BLaER1 (cell line): ENCODE measurements at regions not wholly inside any gene's neighbourhood (a gene's known extent, or its start where the extent isn't known, plus 50 kb on each side); places are given as distances from the start of the nearest gene placed in this dataset.
"Not testable (repeated sequence)": the region's sequence is repeated elsewhere in the genome, so short reads cannot be mapped to it uniquely, and the experiment has no call there.

Experiments used
- H3K27ac ChIP-seq: shearing (Covaris generic); formaldehyde crosslinking; 2 replicates; pipeline ENCODE4 v1.8.1; 2022
- H3K27me3 ChIP-seq: shearing (Covaris generic); formaldehyde crosslinking; 2 replicates; pipeline ENCODE4 v1.8.1; 2022
- H3K36me3 ChIP-seq: shearing (Covaris generic); formaldehyde crosslinking; 2 replicates; pipeline ENCODE4 v1.8.1; 2022
- H3K4me1 ChIP-seq: shearing (Covaris generic); formaldehyde crosslinking; 2 replicates; pipeline ENCODE4 v1.8.1; 2022
- H3K4me2 ChIP-seq: shearing (Covaris generic); formaldehyde crosslinking; 2 replicates; pipeline ENCODE4 v1.8.1; 2022
- H3K4me3 ChIP-seq: shearing (Covaris generic); formaldehyde crosslinking; 2 replicates; pipeline ENCODE4 v1.8.1; 2022
- H3K9ac ChIP-seq: shearing (Covaris generic); formaldehyde crosslinking; 2 replicates; pipeline ENCODE4 v1.8.1; 2022
- H3K9me3 ChIP-seq: shearing (Covaris generic); formaldehyde crosslinking; 2 replicates; pipeline ENCODE4 v1.8.1; 2022
- H4K20me1 ChIP-seq: shearing (Covaris generic); formaldehyde crosslinking; 2 replicates; pipeline ENCODE4 v1.8.1; 2022
- Cebpa-rat ChIP-seq: shearing (Covaris generic); IDR thresholded peaks from 2 replicates; pipeline ENCODE4 v1.8.1; 2022

- no peak overlapping the region for H3K4me3 ChIP-seq
- H3K9me3 ChIP-seq, result no peaks in the 10 kb centered on the region
- H3K27me3 ChIP-seq, result no peaks in the 10 kb centered on the region
- H3K27ac ChIP-seq, result no peak overlapping the region
- no peak overlapping the region for H3K9ac ChIP-seq
- no peak overlapping the region for H3K4me2 ChIP-seq
- H4K20me1 ChIP-seq, result no peaks in the 10 kb centered on the region
- TF ChIP-seq Cebpa-rat, result no peak
- H3K4me1 ChIP-seq, result no peaks in the 10 kb centered on the region
- H3K36me3 ChIP-seq, result no peaks in the 10 kb centered on the region
These were observed 472.4 kb upstream of the UBE2E2 start for GRCh38 chr3:22730701-22731100.

GRCh38 chr3:22731901-22732300 lies 471.2 kb upstream of the UBE2E2 start:
- no peak overlapping the region for H3K27ac ChIP-seq
- no peak for TF ChIP-seq Cebpa-rat
- H4K20me1 ChIP-seq, result no peaks in the 10 kb centered on the region
- no peak overlapping the region for H3K9ac ChIP-seq
- no peak overlapping the region for H3K4me3 ChIP-seq
- no peaks in the 10 kb centered on the region for H3K27me3 ChIP-seq
- no peaks in the 10 kb centered on the region for H3K36me3 ChIP-seq
- no peaks in the 10 kb centered on the region for H3K9me3 ChIP-seq
- no peaks in the 10 kb centered on the region for H3K4me1 ChIP-seq
- no peak overlapping the region for H3K4me2 ChIP-seq

GRCh38 chr3:22732641-22733040 lies 470.5 kb upstream of the UBE2E2 start:
- Histone ChIP-seq H3K9me3 (no peaks in the 10 kb centered on the region), H3K9ac (no peak overlapping the region), H3K4me3 (no peak overlapping the region), H3K36me3 (no peaks in the 10 kb centered on the region), H4K20me1 (no peaks in the 10 kb centered on the region), H3K4me2 (no peak overlapping the region), H3K27me3 (no peaks in the 10 kb centered on the region), H3K4me1 (no peaks in the 10 kb centered on the region), H3K27ac (no peak overlapping the region)
- TF ChIP-seq Cebpa-rat, result no peak

- H3K36me3 ChIP-seq, result no peaks in the 10 kb centered on the region
- no peak overlapping the region for H3K27ac ChIP-seq
- no peak overlapping the region for H3K9ac ChIP-seq
- H3K4me1 ChIP-seq, result no peaks in the 10 kb centered on the region
- no peak overlapping the region for H3K4me2 ChIP-seq
- H3K4me3 ChIP-seq, result no peak overlapping the region
- H3K9me3 ChIP-seq, result no peaks in the 10 kb centered on the region
- no peak for TF ChIP-seq Cebpa-rat
- no peaks in the 10 kb centered on the region for H3K27me3 ChIP-seq
- no peaks in the 10 kb centered on the region for H4K20me1 ChIP-seq
These were observed 468.9 kb upstream of the UBE2E2 start for GRCh38 chr3:22734207-22734606.

GRCh38 chr3:22734756-22735155 lies 468.4 kb upstream of the UBE2E2 start:
- H3K4me1 ChIP-seq, result no peaks in the 10 kb centered on the region
- no peaks in the 10 kb centered on the region for H3K36me3 ChIP-seq
- H4K20me1 ChIP-seq, result no peaks in the 10 kb centered on the region
- no peaks in the 10 kb centered on the region for H3K9me3 ChIP-seq
- H3K4me3 ChIP-seq, result no peak overlapping the region
- H3K4me2 ChIP-seq, result no peak overlapping the region
- H3K9ac ChIP-seq, result no peak overlapping the region
- H3K27me3 ChIP-seq, result no peaks in the 10 kb centered on the region
- TF ChIP-seq Cebpa-rat, result no peak
- no peak overlapping the region for H3K27ac ChIP-seq

GRCh38 chr3:22735373-22735772 lies 467.8 kb upstream of the UBE2E2 start:
- Histone ChIP-seq H3K27me3 (no peaks in the 10 kb centered on the region), H3K4me2 (no peak overlapping the region), H4K20me1 (no peaks in the 10 kb centered on the region), H3K9ac (no peak overlapping the region), H3K27ac (no peak overlapping the region), H3K36me3 (no peaks in the 10 kb centered on the region), H3K4me3 (no peak overlapping the region), H3K9me3 (no peaks in the 10 kb centered on the region), H3K4me1 (no peaks in the 10 kb centered on the region)
- no peak for TF ChIP-seq Cebpa-rat

GRCh38 chr3:22743386-22743785 lies 459.7 kb upstream of the UBE2E2 start:
- H3K9me3 ChIP-seq, H3K27ac ChIP-seq, H3K4me3 ChIP-seq, H3K36me3 ChIP-seq, H3K4me1 ChIP-seq, H3K4me2 ChIP-seq, H3K9ac ChIP-seq, H3K27me3 ChIP-seq, H4K20me1 ChIP-seq: not testable (repeated sequence)

GRCh38 chr3:22745321-22745720 lies 457.8 kb upstream of the UBE2E2 start:
- H3K36me3 ChIP-seq, result no peaks in the 10 kb centered on the region
- TF ChIP-seq Cebpa-rat, result no peak
- H3K27me3 ChIP-seq, result no peaks in the 10 kb centered on the region
- H3K4me2 ChIP-seq, result no peak overlapping the region
- no peak overlapping the region for H3K9ac ChIP-seq
- H3K9me3 ChIP-seq, result no peaks in the 10 kb centered on the region
- H3K27ac ChIP-seq, result no peak overlapping the region
- no peaks in the 10 kb centered on the region for H4K20me1 ChIP-seq
- H3K4me1 ChIP-seq, result no peaks in the 10 kb centered on the region
- H3K4me3 ChIP-seq, result no peak overlapping the region

GRCh38 chr3:22746221-22746620 lies 456.9 kb upstream of the UBE2E2 start:
- H3K27ac ChIP-seq, result no peak overlapping the region
- no peaks in the 10 kb centered on the region for H3K36me3 ChIP-seq
- H3K4me3 ChIP-seq, result no peak overlapping the region
- H3K4me1 ChIP-seq, result no peaks in the 10 kb centered on the region
- no peak overlapping the region for H3K9ac ChIP-seq
- no peaks in the 10 kb centered on the region for H3K27me3 ChIP-seq
- TF ChIP-seq Cebpa-rat, result no peak
- no peaks in the 10 kb centered on the region for H3K9me3 ChIP-seq
- no peak overlapping the region for H3K4me2 ChIP-seq
- H4K20me1 ChIP-seq, result no peaks in the 10 kb centered on the region

- Histone ChIP-seq H3K9ac (no peak overlapping the region), H3K4me1 (no peaks in the 10 kb centered on the region), H3K27ac (no peak overlapping the region), H3K36me3 (no peaks in the 10 kb centered on the region), H3K4me2 (no peak overlapping the region), H3K27me3 (no peaks in the 10 kb centered on the region), H3K9me3 (no peaks in the 10 kb centered on the region), H3K4me3 (no peak overlapping the region), H4K20me1 (no peaks in the 10 kb centered on the region)
- TF ChIP-seq Cebpa-rat, result no peak
These were observed 454.6 kb upstream of the UBE2E2 start for GRCh38 chr3:22748453-22749045.

- 0 out of 2 replicates have a peak, but pooled peaks cover 7% of the 10 kb centered on the region for H3K9me3 ChIP-seq
- no peaks in the 10 kb centered on the region for H3K4me1 ChIP-seq
- no peaks in the 10 kb centered on the region for H3K36me3 ChIP-seq
- TF ChIP-seq Cebpa-rat, result no peak
- no peak overlapping the region for H3K4me3 ChIP-seq
- H3K27ac ChIP-seq, result no peak overlapping the region
- H3K27me3 ChIP-seq, result no peaks in the 10 kb centered on the region
- H3K9ac ChIP-seq, result no peak overlapping the region
- H4K20me1 ChIP-seq, result no peaks in the 10 kb centered on the region
- H3K4me2 ChIP-seq, result no peak overlapping the region
These were observed 443.4 kb upstream of the UBE2E2 start for GRCh38 chr3:22759636-22760310.
